Stimulated activated memory B cell treated with anti-CD40 and anti-IgM and Interleukin-4, amounts not matched to agents 10 μg/mL and 1 μg/mL and 100 μg/mL, for 72 hours (primary cell): ENCODE measurements at regions not wholly inside any gene's neighbourhood (a gene's known extent, or its start where the extent isn't known, plus 50 kb on each side); places are given as distances from the start of the nearest gene placed in this dataset.

Experiments
- ATAC-seq: fragments of 150-1000 bp; cut with Tn5 transposase; 2 replicates; pipeline ENCODE4 v1.10.0; 2021
- H3K27ac Mint-ChIP-seq: one replicate; pipeline ENCODE4 v1.8.0; 2022; ENCODE audit warnings: mild to moderate bottlenecking, mixed read lengths
- H3K27me3 Mint-ChIP-seq: one replicate; pipeline ENCODE4 v1.8.0; 2022; ENCODE audit warnings: mixed read lengths
- H3K36me3 Mint-ChIP-seq: one replicate; pipeline ENCODE4 v1.8.0; 2022; ENCODE audit warnings: mixed read lengths
- H3K4me1 Mint-ChIP-seq: one replicate; pipeline ENCODE4 v1.8.0; 2022; ENCODE audit warnings: mixed read lengths
- H3K4me3 Mint-ChIP-seq: one replicate; pipeline ENCODE4 v1.8.0; 2022; ENCODE audit warnings: mild to moderate bottlenecking, moderate library complexity, mixed read lengths
- H3K9me3 Mint-ChIP-seq: one replicate; pipeline ENCODE4 v1.8.0; 2022; ENCODE audit warnings: mixed read lengths

DNA sequence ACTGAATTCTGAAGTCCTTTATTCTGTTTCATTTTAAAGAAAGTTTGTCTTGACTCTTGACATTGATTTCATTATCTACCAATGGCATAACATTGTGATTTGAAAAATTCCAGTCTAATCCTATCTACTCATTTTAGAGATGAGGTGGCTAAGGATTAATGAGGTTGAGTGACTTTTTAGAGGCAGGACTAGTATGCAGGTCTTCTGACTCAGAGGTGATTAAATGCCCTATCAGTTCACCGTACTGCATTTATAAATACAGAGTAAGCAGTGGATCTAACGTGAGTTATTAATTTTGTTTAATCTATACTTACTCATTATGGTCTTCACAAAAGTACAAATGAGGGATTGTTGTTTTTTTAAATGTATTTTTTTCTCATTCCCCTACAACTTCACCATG, 277.6 kb downstream of the PTBP2 start:
- Mint-ChIP-seq H3K36me3 (no peaks in the 10 kb centered on the region), H3K9me3 (no peaks in the 10 kb centered on the region), H3K4me3 (no peak overlapping the region), H3K27me3 (no peaks in the 10 kb centered on the region), H3K4me1 (no peaks in the 10 kb centered on the region), H3K27ac (no peak overlapping the region)
- no peak for ATAC-seq

DNA sequence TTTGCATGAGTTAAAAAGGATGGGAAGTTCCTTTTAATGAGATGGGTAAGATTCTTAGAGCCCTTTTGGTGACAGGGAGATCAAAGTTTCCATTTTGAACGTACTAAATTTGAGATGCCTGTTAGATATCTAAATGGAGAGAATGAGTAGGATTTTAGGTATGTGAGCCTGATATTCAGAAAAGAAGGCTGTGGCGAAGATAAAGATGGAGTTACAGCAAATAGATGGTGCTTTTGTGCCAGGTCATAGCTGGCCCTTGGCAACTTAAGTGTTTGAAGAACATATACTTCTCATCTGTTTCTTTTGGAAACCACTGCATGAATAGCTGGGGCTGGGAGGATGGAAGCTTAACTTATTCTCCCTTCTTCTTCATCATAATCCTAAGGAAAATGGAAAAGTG, 282.5 kb downstream of the PTBP2 start:
- no peak overlapping the region for H3K27ac Mint-ChIP-seq
- no peaks in the 10 kb centered on the region for H3K9me3 Mint-ChIP-seq
- H3K36me3 Mint-ChIP-seq: no peaks in the 10 kb centered on the region
- ATAC-seq: no peak
- no peaks in the 10 kb centered on the region for H3K27me3 Mint-ChIP-seq
- no peak overlapping the region for H3K4me3 Mint-ChIP-seq
- no peaks in the 10 kb centered on the region for H3K4me1 Mint-ChIP-seq

DNA sequence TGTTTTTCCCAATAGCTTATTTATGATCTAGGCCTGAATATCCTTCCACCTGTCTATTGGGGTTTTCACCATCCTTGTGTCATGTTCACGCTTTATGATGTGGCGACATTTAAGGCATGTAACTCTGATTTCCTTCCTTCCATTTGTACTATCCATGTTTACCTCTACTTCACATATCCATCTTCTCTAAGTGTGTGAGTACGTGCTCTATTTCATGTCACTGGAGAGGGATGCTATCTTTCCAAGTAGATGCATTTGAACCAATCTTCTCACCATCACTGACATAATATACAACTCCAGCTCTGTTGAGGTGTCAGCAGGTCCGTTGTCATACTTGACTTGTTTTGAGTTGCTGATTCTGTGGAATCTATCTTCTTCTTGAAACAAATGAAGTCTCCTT, 283.2 kb downstream of the PTBP2 start:
- Mint-ChIP-seq H3K9me3 (no peaks in the 10 kb centered on the region), H3K4me1 (no peaks in the 10 kb centered on the region), H3K4me3 (no peak overlapping the region), H3K27ac (no peak overlapping the region), H3K27me3 (no peaks in the 10 kb centered on the region), H3K36me3 (no peaks in the 10 kb centered on the region)
- no peak for ATAC-seq

DNA sequence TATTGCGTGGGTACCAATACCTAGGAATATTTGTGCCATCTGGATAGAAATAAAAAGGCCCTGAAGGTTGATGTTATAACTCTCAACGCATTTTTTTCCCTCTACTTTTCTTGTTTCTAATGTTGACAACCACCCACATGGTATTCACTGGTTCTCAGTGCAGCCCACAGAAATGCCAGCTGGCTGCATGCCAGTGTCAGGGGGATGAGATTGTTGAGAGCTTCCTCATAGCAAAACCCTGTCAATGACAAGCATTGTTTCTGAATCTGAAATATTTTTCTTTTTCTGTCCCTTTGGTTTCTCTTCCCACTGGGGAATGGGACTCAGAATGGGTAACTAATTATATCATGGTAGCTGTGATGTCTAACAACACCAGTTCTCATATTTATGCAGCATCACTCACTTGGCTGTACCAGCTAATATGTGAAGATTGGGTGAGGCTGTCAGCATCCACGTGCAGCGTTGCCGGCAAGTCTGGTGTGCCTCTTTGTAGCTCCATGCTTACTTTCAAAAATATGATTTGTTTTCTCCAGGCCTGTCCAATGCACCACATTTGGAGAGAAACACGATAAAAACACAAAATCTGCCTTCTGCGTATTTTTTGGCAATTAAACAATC, 284.6 kb downstream of the PTBP2 start:
- Mint-ChIP-seq H3K9me3 (no peaks in the 10 kb centered on the region), H3K4me3 (no peak overlapping the region), H3K36me3 (no peaks in the 10 kb centered on the region), H3K27ac (no peak overlapping the region), H3K4me1 (no peaks in the 10 kb centered on the region), H3K27me3 (no peaks in the 10 kb centered on the region)
- ATAC-seq: no peak

DNA sequence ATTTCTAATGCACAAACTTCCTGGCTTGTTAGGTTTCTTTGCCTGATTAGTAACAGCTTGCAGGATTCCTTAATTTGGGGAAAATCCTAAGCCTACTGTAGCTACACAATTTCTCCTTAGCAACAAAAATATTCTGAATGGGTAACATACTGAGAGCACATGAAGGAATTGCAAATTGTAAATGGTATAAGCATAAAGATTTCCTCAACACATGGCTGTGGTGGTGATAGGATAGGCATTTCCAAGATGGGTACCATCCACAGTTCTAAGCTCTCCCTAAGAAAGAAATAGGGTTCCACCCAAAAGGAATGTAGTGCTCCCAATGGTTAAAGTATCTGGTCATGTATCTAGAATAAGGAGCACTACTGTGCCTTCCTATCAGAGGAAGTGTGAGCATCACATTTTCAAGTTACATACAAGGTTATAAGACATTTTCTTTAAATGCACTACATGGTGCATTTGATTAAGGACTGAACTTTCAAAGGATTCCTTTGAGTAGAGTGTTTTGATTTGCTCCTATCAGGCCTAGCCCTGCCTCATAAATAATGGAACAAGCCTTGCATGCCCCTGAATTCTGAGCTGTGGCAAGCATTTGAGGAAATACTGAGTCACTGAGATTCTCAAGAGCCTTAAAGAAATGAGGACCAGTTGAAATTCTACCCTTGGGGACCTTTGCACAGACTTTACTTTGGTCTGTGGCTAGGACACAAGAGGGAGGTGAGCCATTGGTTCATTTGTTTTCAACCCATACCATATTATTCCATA, 286.4 kb downstream of the PTBP2 start:
- no peaks in the 10 kb centered on the region for H3K4me1 Mint-ChIP-seq
- H3K27me3 Mint-ChIP-seq: no peaks in the 10 kb centered on the region
- no peak overlapping the region for H3K27ac Mint-ChIP-seq
- no peaks in the 10 kb centered on the region for H3K9me3 Mint-ChIP-seq
- no peak for ATAC-seq
- H3K36me3 Mint-ChIP-seq: no peaks in the 10 kb centered on the region
- H3K4me3 Mint-ChIP-seq: no peak overlapping the region

DNA sequence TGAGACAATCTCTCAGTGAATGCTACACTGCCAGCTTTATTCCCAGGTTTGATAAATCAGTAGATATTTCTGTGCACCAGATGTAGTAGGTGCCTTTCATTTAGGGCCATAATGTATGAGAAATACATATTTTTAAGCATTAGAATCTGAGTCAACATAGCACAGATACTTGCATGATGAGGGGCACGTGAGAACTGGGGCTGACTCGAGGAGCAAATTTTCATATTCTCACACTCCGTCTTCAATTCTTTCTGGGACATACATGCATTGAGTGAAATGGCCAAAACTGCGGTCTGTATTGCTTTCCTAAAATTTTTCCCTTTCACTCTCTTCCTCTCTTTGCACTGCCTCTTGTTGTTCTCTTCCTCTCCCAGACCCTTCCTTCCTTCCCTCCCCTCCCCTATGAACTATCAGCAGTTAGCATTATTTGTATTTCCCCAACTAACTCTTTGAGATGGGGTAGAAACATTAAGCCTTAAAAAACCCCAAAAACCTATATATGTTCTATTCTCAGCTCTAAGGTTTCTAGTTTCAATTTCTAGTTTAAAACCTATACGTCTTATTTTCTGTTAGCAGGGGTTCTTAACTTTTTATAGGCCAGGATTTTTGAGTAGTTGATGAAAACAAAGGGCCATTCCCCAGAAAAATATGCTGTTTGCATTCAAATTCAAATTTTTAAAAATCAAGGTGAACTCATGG, 289.1 kb downstream of the PTBP2 start:
- Mint-ChIP-seq H3K36me3 (no peaks in the 10 kb centered on the region), H3K4me1 (no peaks in the 10 kb centered on the region), H3K27me3 (no peaks in the 10 kb centered on the region), H3K4me3 (no peak overlapping the region), H3K9me3 (no peaks in the 10 kb centered on the region), H3K27ac (no peak overlapping the region)
- no peak for ATAC-seq

DNA sequence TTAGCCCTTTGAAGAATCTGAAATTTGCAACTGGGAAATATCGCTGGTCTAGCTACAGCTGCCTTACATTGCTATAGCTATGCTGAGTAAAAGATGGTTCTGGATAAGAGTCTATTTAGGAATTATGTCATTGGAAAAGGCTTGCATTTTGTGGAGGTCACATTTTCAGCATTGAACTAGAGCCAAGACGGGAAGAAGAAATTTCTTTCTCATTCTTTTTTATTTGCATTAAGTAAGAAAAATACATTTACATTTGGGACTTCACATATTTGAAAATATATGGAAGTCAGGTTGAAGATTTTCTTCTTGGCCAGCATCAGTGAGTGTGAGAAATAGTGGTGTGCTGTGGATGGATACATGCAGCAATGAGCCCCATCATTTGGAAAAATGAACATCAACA, 291.6 kb downstream of the PTBP2 start:
- Mint-ChIP-seq H3K36me3 (no peaks in the 10 kb centered on the region), H3K27me3 (no peaks in the 10 kb centered on the region), H3K9me3 (no peaks in the 10 kb centered on the region), H3K27ac (no peak overlapping the region), H3K4me3 (no peak overlapping the region), H3K4me1 (no peaks in the 10 kb centered on the region)
- no peak for ATAC-seq

DNA sequence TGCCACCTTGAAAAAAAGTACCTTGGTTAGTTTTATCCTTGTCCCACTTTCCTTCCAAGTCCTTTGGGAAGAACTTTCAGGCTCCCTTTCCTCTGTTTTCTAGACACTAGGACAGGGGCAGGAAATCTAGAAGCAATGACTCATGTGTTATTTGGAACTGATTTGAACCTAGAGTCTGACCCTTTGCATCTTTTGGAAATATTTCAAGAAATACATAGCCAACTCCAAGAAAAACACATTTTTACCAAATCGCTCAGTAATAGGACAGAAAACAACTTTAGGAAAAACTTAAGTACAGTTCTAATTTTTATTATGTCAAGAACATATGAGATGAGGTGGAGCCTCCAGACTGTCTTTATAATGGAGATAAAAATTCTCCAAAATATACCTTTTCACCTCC, 292.4 kb downstream of the PTBP2 start:
- Mint-ChIP-seq H3K9me3 (no peaks in the 10 kb centered on the region), H3K36me3 (no peaks in the 10 kb centered on the region), H3K4me3 (no peak overlapping the region), H3K27me3 (no peaks in the 10 kb centered on the region), H3K27ac (no peak overlapping the region), H3K4me1 (no peaks in the 10 kb centered on the region)
- no peak for ATAC-seq

DNA sequence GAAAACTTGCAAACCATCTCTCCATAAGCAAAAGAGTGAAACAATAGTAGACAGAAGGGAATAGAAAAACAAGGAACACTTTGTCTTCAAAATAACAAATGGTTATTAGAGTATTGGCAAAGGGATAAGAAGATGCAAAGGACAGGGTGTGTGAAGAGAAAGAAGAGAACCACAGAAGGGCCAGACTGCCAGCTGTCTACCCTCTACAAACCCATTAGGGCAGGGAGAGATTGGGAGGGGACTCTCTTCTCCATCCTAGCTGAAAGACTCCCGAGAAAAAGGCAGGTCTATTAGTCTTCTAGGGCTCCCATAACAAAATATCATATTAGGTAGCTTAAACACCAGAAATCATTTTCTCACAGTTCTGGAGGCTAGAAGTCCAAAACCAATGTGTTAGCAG, 292.8 kb downstream of the PTBP2 start:
- Mint-ChIP-seq H3K9me3 (no peaks in the 10 kb centered on the region), H3K27ac (no peak overlapping the region)
- no peak for ATAC-seq

DNA sequence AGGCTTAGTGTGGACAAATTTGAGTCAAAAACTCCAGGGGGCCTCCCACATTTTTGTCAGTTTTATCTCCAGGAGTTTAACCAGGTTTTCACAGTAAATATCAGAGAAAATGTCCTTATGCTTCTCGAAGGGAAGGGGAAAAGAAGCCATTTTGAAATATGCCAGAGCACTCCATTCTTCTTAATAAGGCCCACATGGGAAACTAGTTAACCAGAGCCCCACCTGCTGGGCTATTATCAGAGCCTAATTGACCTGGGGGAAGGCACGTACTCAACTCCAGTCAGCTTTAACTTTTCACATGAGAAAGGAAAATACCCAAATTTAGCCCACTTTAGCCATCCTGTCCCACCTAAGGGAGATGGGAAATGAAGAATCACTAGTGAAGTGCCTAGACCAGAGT, 296.3 kb downstream of the PTBP2 start:
- H3K4me1 Mint-ChIP-seq: no peaks in the 10 kb centered on the region

More for the DNA sequence above, 292.8 kb downstream of the PTBP2 start:
- Mint-ChIP-seq H3K4me1 (no peaks in the 10 kb centered on the region), H3K4me3 (no peak overlapping the region), H3K27me3 (no peaks in the 10 kb centered on the region), H3K36me3 (no peaks in the 10 kb centered on the region)

More for the DNA sequence above, 296.3 kb downstream of the PTBP2 start:
- Mint-ChIP-seq H3K27me3 (no peaks in the 10 kb centered on the region), H3K4me3 (no peak overlapping the region), H3K36me3 (no peaks in the 10 kb centered on the region), H3K9me3 (peaks cover 4% of the 10 kb centered on the region), H3K27ac (no peak overlapping the region)
- no peak for ATAC-seq
